Lower lobe of right lung (tissue), 2 donors: ENCODE measurements at regions not wholly inside any gene's neighbourhood (a gene's known extent, or its start where the extent isn't known, plus 50 kb on each side); places are given as distances from the start of the nearest gene placed in this dataset.
A peak's percentile ranks its signal among the peaks of the same experiment; 100 is the strongest.

Experiments used
- ATAC-seq, 2 donors: fragments of 200-7000 bp; cut with Tn5 transposase; one replicate each; pipeline ENCODE4 v1.9.1; 2020 to 2022; ENCODE audit warnings: mild to moderate bottlenecking in 2 of 2, moderate library complexity in 2 of 2
- DNase-seq: peaks from one replicate; pipeline ENCODE4 v3.0.0-alpha.2; 2020
- H3K27ac ChIP-seq: fragments of 200-600 bp; one replicate; pipeline ENCODE4 v1.8.0; 2022
- H3K27me3 ChIP-seq: fragments of 200-600 bp; one replicate; pipeline ENCODE4 v1.8.0; 2022; ENCODE audit warnings: low read depth
- H3K36me3 ChIP-seq: fragments of 200-600 bp; one replicate; pipeline ENCODE4 v1.8.0; 2022; ENCODE audit warnings: mild to moderate bottlenecking
- H3K4me1 ChIP-seq: fragments of 200-600 bp; one replicate; pipeline ENCODE4 v1.8.0; 2022
- H3K4me3 ChIP-seq: fragments of 200-600 bp; one replicate; pipeline ENCODE4 v1.8.0; 2022; ENCODE audit warnings: mild to moderate bottlenecking
- H3K9me3 ChIP-seq: fragments of 200-600 bp; one replicate; pipeline ENCODE4 v1.8.0; 2022
- CTCF ChIP-seq: fragments of 200-600 bp; IDR thresholded peaks from one replicate; pipeline ENCODE4 v1.8.0; 2022; ENCODE audit warnings: antibody characterized with exemption, mild to moderate bottlenecking
- intact Hi-C: fragments of 100-400 bp; cut with DNase I; formaldehyde crosslinking; loops from one replicate; pipeline ENCODE4 v1.11.0; 2022
- donor health status: DM: no; HTN: yes; CAD: no; lungs with severe emphysema.

- ATAC-seq (no peak), DNase-seq (no peak)
- Histone ChIP-seq H3K27me3 (no peaks in the 10 kb centered on the region), H3K27ac (peak overlapping the region; percentile 5), H3K9me3 (no peaks in the 10 kb centered on the region), H3K36me3 (no peaks in the 10 kb centered on the region), H3K4me1 (peaks cover 11% of the 10 kb centered on the region), H3K4me3 (no peak overlapping the region)
- intact Hi-C loops: no loop called here
- TF ChIP-seq CTCF: no peak
Measured at GRCh38 chr3:30400926-30401325, 205.5 kb upstream of the TGFBR2 start.

- DNase-seq: no peak
- intact Hi-C loops: no loop called here
- TF ChIP-seq CTCF: no peak
- Histone ChIP-seq H3K4me3 (no peak overlapping the region), H3K9me3 (no peaks in the 10 kb centered on the region), H3K36me3 (no peaks in the 10 kb centered on the region), H3K27ac (no peak overlapping the region), H3K4me1 (peaks cover 11% of the 10 kb centered on the region), H3K27me3 (no peaks in the 10 kb centered on the region)
- no peak for ATAC-seq
Measured at GRCh38 chr3:30401971-30402370, 204.4 kb upstream of the TGFBR2 start.

- no peak overlapping the region for H3K27ac ChIP-seq
- H3K4me1 ChIP-seq: no peaks in the 10 kb centered on the region
- DNase-seq (no peak), ATAC-seq (no peak)
- intact Hi-C loops: no loop called here
- H3K27me3 ChIP-seq: no peaks in the 10 kb centered on the region
- no peaks in the 10 kb centered on the region for H3K36me3 ChIP-seq
- peaks cover 7% of the 10 kb centered on the region for H3K9me3 ChIP-seq
- TF ChIP-seq CTCF: no peak
- H3K4me3 ChIP-seq: no peak overlapping the region
Measured at GRCh38 chr3:30407651-30408050, 198.8 kb upstream of the TGFBR2 start.

GRCh38 chr3:30408105-30408557 is 198.3 kb upstream of the TGFBR2 start:
- ATAC-seq: no peak
- H3K36me3 ChIP-seq: no peaks in the 10 kb centered on the region
- intact Hi-C loops: no loop called here

GRCh38 chr3:30418443-30418842 is 188.0 kb upstream of the TGFBR2 start:
- H3K27ac ChIP-seq: no peak overlapping the region
- no peak overlapping the region for H3K4me3 ChIP-seq
- intact Hi-C loops: no loop called here
- TF ChIP-seq CTCF: no peak
- ATAC-seq (no peak), DNase-seq (no peak)
- H3K9me3 ChIP-seq: no peaks in the 10 kb centered on the region
- H3K4me1 ChIP-seq: no peaks in the 10 kb centered on the region
- no peaks in the 10 kb centered on the region for H3K27me3 ChIP-seq
- H3K36me3 ChIP-seq: no peaks in the 10 kb centered on the region

More at GRCh38 chr3:30408105-30408557, 198.3 kb upstream of the TGFBR2 start:
- Histone ChIP-seq H3K4me1 (no peaks in the 10 kb centered on the region), H3K27me3 (no peaks in the 10 kb centered on the region), H3K4me3 (no peak overlapping the region), H3K27ac (no peak overlapping the region), H3K9me3 (peaks cover 7% of the 10 kb centered on the region)
- TF ChIP-seq CTCF: no peak
- DNase-seq: no peak

GRCh38 chr3:30421266-30421665 is 185.1 kb upstream of the TGFBR2 start:
- ATAC-seq (no peak), DNase-seq (no peak)
- no peak overlapping the region for H3K27ac ChIP-seq
- H3K4me1 ChIP-seq: peaks cover 7% of the 10 kb centered on the region
- H3K9me3 ChIP-seq: no peaks in the 10 kb centered on the region
- intact Hi-C loops: no loop called here
- H3K4me3 ChIP-seq: no peak overlapping the region
- no peak for TF ChIP-seq CTCF
- H3K27me3 ChIP-seq: no peaks in the 10 kb centered on the region
- no peaks in the 10 kb centered on the region for H3K36me3 ChIP-seq
